ENCODE measurements at regions not wholly inside any gene's neighbourhood (a gene's known extent, or its start where the extent isn't known, plus 50 kb on each side); places are given as distances from the start of the nearest gene placed in this dataset.

DNA sequence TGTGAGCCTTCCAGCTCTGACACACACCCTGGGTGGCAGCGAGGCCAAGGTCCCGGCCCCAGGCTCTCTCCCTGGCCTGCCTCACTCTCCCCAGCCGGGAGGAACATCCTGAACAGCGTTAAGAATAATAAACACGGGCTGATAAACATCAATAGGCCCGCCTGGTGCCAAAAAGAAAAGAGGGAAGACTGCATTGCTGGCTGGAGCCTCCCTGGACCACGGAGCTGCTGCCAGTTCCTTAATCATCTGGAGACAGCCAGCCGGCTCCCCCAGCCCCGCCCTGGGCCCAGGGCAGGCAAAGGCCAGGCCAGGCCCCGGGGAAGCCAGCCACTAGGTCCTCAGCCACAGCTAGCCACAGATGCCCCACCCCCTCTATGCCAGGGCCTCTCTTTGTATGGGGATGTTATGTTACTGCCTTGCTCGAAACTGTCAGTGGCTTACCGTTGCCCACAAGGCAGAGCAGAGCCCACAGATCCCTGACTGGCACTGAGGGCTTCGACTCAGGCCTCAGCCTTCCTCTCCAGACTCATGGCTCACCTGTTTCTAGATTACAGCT lies 293.7 kb downstream of the DYSF start:
- H3K9me2 ChIP-seq (ENCODE audit: insufficient read depth), result no peaks in the 10 kb centered on the region
- TF ChIP-seq, protein P1, sequence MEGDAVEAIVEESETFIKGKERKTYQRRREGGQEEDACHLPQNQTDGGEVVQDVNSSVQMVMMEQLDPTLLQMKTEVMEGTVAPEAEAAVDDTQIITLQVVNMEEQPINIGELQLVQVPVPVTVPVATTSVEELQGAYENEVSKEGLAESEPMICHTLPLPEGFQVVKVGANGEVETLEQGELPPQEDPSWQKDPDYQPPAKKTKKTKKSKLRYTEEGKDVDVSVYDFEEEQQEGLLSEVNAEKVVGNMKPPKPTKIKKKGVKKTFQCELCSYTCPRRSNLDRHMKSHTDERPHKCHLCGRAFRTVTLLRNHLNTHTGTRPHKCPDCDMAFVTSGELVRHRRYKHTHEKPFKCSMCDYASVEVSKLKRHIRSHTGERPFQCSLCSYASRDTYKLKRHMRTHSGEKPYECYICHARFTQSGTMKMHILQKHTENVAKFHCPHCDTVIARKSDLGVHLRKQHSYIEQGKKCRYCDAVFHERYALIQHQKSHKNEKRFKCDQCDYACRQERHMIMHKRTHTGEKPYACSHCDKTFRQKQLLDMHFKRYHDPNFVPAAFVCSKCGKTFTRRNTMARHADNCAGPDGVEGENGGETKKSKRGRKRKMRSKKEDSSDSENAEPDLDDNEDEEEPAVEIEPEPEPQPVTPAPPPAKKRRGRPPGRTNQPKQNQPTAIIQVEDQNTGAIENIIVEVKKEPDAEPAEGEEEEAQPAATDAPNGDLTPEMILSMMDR (conservative IDR thresholded peaks at IDR 0.05), result no peak; the same call in 1 of the 2 replicates
- no peak for TF ChIP-seq EZH2 (IDR thresholded peaks at IDR 0.05; ENCODE audit: low read depth)
- H3K4me2 ChIP-seq, result peak overlapping the region; percentile 79
- H3F3A ChIP-seq (ENCODE audit: insufficient read depth, low read depth), result peaks cover 58% of the 10 kb centered on the region
- peak; percentile 74 to 78 for DNase-seq
- BruUV-seq (replicated peaks), result TSS peak; percentile 11
- no peaks in the 10 kb centered on the region for H3K27me3 ChIP-seq (ENCODE audit: insufficient read depth, low read depth)
- peaks cover 3% of the 10 kb centered on the region; the same call in 1 of the 2 replicates for H3K9me3 ChIP-seq (ENCODE audit: insufficient read depth, low read depth)
- H4K20me1 ChIP-seq (ENCODE audit: insufficient read depth), result no peaks in the 10 kb centered on the region
- peak overlapping the region; percentile 93 for H3K27ac ChIP-seq
- ChIA-PET CTCF (interaction anchor here (0.6 to 0.8 kb wide), 3 partner anchors 10 to 218 kb away, joined by 4 to 7 read pairs (median 4); no protein-coding TSS in a partner anchor), POLR2A (ENCODE audit: unreplicated experiment) (interaction anchor here (0.6 to 0.7 kb wide), 4 partner anchors 49 to 207 kb away, joined by 4 to 8 read pairs (median 4); no protein-coding TSS in a partner anchor)
- H3K79me2 ChIP-seq (ENCODE audit: low read depth), result no peaks in the 10 kb centered on the region
- intact Hi-C loops (cut with micrococcal nuclease; ENCODE audit: unreplicated experiment), result loop anchor here (2.0 to 10.0 kb wide), 5 partner anchors 38 to 400 kb away; partner anchors contain the start of gene CYP26B1
- H2AFZ ChIP-seq, result no peak overlapping the region
- H3K36me3 ChIP-seq (ENCODE audit: low read depth), result no peaks in the 10 kb centered on the region
- H3K4me1 ChIP-seq (replicated peaks; ENCODE audit: insufficient read depth), result peaks cover 96% of the 10 kb centered on the region
- peak overlapping the region; percentile 31; the same call in 1 of the 2 replicates for H3K4me3 ChIP-seq

DNA sequence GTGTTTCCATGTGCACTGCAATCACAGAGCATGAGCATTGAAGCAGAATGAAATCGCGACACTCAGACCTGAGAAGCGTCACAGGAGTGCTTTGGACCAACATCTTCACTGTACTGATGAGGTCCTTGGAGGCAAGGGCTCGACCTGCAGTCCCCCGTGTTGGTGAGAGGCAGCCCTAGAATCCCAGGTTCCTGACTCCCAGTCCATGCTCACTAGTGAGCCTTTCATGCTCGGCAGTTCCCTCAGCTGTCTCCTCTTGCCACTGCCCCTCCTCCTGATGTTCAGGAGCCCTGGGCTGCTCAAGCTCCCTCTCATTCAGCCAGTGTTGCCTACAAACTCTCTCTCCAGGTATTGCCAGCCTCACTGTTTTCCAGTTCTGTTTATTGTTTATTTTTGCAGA lies 291.4 kb downstream of the DYSF start:
- ChIA-PET POLR2A (ENCODE audit: unreplicated experiment) (no interaction called here), CTCF (no interaction called here)
- H3K4me3 ChIP-seq, result no peak overlapping the region
- peaks cover 91% of the 10 kb centered on the region for H3K4me1 ChIP-seq (replicated peaks; ENCODE audit: insufficient read depth)
- no peaks in the 10 kb centered on the region for H4K20me1 ChIP-seq (ENCODE audit: insufficient read depth)
- no peak overlapping the region for H3K27ac ChIP-seq
- intact Hi-C loops (cut with micrococcal nuclease; ENCODE audit: unreplicated experiment), result loop anchor here (5.0 to 10.0 kb wide), 4 partner anchors 53 to 403 kb away; partner anchors contain the start of gene CYP26B1
- no TSS peak for BruUV-seq (replicated peaks)
- H2AFZ ChIP-seq, result no peak overlapping the region
- no peaks in the 10 kb centered on the region for H3K9me3 ChIP-seq (ENCODE audit: insufficient read depth, low read depth)
- no peaks in the 10 kb centered on the region for H3K79me2 ChIP-seq (ENCODE audit: low read depth)
- TF ChIP-seq, protein P1 (conservative IDR thresholded peaks at IDR 0.05), result no peak
- TF ChIP-seq EZH2 (IDR thresholded peaks at IDR 0.05; ENCODE audit: low read depth), result no peak
- DNase-seq, result no peak
- peaks cover 44% of the 10 kb centered on the region for H3F3A ChIP-seq (ENCODE audit: insufficient read depth, low read depth)
- no peaks in the 10 kb centered on the region for H3K27me3 ChIP-seq (ENCODE audit: insufficient read depth, low read depth)
- H3K36me3 ChIP-seq (ENCODE audit: low read depth), result no peaks in the 10 kb centered on the region
- no peaks in the 10 kb centered on the region for H3K9me2 ChIP-seq (ENCODE audit: insufficient read depth)
- H3K4me2 ChIP-seq, result peak overlapping the region; percentile 79

DNA sequence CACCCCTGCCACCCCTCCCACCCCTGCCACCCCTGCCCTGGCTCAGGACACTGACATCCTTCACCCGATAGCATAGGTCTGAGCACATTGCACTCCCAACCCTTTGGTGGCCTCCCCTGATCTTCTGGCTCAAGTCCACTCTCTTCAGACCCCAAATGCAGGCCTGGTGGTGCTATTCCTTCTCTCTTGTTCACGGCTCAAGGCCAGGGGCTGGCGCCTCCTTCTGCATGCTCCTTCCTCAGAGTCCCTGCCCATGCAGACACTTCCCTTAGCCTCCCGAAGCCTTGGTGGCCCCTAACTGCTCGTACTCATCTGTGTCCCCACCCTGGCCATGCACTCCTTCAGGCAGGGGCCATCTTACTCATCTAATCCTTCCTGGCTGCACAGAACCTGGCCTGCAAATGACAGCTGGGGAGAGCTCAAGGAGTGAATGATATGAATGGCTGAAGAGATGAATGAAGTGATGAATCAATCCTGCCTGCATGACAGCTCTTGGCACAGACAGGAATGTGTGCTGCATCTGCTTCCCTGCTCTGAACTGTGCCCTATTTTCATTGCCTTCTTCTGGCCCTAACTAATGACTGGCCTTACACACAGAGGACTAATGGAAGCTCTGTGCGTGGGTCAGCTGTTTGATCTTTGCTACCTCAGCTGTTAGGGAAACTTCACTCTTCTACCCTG lies 290.8 kb downstream of the DYSF start:
- ChIA-PET POLR2A (ENCODE audit: unreplicated experiment) (interaction anchor here (0.7 kb wide), 1 partner anchor 353 kb away, joined by 4 read pairs; no protein-coding TSS in a partner anchor), CTCF (no interaction called here)
- Histone ChIP-seq H3K4me1 (replicated peaks; ENCODE audit: insufficient read depth) (peaks cover 84% of the 10 kb centered on the region), H3K9me2 (ENCODE audit: insufficient read depth) (no peaks in the 10 kb centered on the region), H3K4me3 (no peak overlapping the region), H3K79me2 (ENCODE audit: low read depth) (no peaks in the 10 kb centered on the region), H4K20me1 (ENCODE audit: insufficient read depth) (no peaks in the 10 kb centered on the region), H3F3A (ENCODE audit: insufficient read depth, low read depth) (peaks cover 38% of the 10 kb centered on the region), H2AFZ (no peak overlapping the region), H3K9me3 (ENCODE audit: insufficient read depth, low read depth) (no peaks in the 10 kb centered on the region), H3K36me3 (ENCODE audit: low read depth) (no peaks in the 10 kb centered on the region), H3K4me2 (peak overlapping the region; percentile 79), H3K27me3 (ENCODE audit: insufficient read depth, low read depth) (no peaks in the 10 kb centered on the region), H3K27ac (no peak overlapping the region)
- no peak for TF ChIP-seq EZH2 (IDR thresholded peaks at IDR 0.05; ENCODE audit: low read depth)
- TF ChIP-seq, protein P1 (conservative IDR thresholded peaks at IDR 0.05), result no peak
- intact Hi-C loops (cut with micrococcal nuclease; ENCODE audit: unreplicated experiment), result loop anchor here (10.0 kb wide), 2 partner anchors 99 to 371 kb away; no protein-coding TSS in a partner anchor
- peak in 1 of 2 experiments; percentile 57 for DNase-seq
- no TSS peak for BruUV-seq (replicated peaks)

Measured in PC-9 (cell line).